DND-41 (cell line): ENCODE measurements at regions not wholly inside any gene's neighbourhood (a gene's known extent, or its start where the extent isn't known, plus 50 kb on each side); places are given as distances from the start of the nearest gene placed in this dataset.
"Not testable (repeated sequence)": the region's sequence is repeated elsewhere in the genome, so short reads cannot be mapped to it uniquely, and the experiment has no call there.

Experiments
- ATAC-seq: fragments of 200-7000 bp; cut with Tn5 transposase; 3 replicates; pipeline ENCODE4 v1.9.1; 2021; ENCODE audit warnings: low read depth; ENCODE audit not compliant: insufficient read depth
- DNase-seq: peaks from one replicate; pipeline ENCODE4 v3.0.0-alpha.2; 2020
- H2AFZ ChIP-seq: 2 replicates; pipeline ENCODE4 v1.6.0; 2012; ENCODE audit warnings: low read depth, low read length
- H3K27ac ChIP-seq: 2 replicates; pipeline ENCODE4 v1.5.1; 2012; ENCODE audit warnings: low read length, inconsistent platforms
- H3K27me3 ChIP-seq: fragments of 200-600 bp; sonication (generic); 2 replicates; pipeline ENCODE4 v1.6.0; 2012; ENCODE audit warnings: low read length, mild to moderate bottlenecking, inconsistent platforms; ENCODE audit not compliant: insufficient read depth, poor library complexity
- H3K36me3 ChIP-seq: 2 replicates; pipeline ENCODE4 v1.5.1; 2012; ENCODE audit warnings: low read length, inconsistent platforms; ENCODE audit not compliant: insufficient read depth
- H3K4me1 ChIP-seq: 2 replicates; pipeline ENCODE4 v1.5.1; 2012; ENCODE audit warnings: mild to moderate bottlenecking, low read length; ENCODE audit not compliant: insufficient read depth
- H3K4me2 ChIP-seq: 2 replicates; pipeline ENCODE4 v1.6.0; 2012; ENCODE audit warnings: mild to moderate bottlenecking, moderate library complexity, low read length, inconsistent platforms; ENCODE audit not compliant: insufficient read depth
- H3K4me3 ChIP-seq, 2 experiments: fragments of 200-600 bp in 1 of 2; shearing (Covaris generic) in 1 of 2; 2 replicates each; pipeline ENCODE4 v1.5.1; 2012 to 2016; ENCODE audit warnings: inconsistent platforms in 2 of 2, low read length in 2 of 2, mild to moderate bottlenecking in 2 of 2, low read depth in 1 of 2, moderate library complexity in 1 of 2
- H3K79me2 ChIP-seq: 2 replicates; pipeline ENCODE4 v1.6.0; 2012; ENCODE audit warnings: low read length, inconsistent platforms; ENCODE audit not compliant: insufficient read depth
- H3K9ac ChIP-seq: 2 replicates; pipeline ENCODE4 v1.6.0; 2012; ENCODE audit warnings: low read depth, mild to moderate bottlenecking, inconsistent platforms, low read length, moderate library complexity
- H3K9me3 ChIP-seq: 2 replicates; pipeline ENCODE4 v1.5.1; 2012; ENCODE audit warnings: low read length, moderate library complexity, mild to moderate bottlenecking, inconsistent platforms; ENCODE audit not compliant: insufficient read depth, severe bottlenecking
- H4K20me1 ChIP-seq: 2 replicates; pipeline ENCODE4 v1.6.0; 2012; ENCODE audit warnings: low read length; ENCODE audit not compliant: insufficient read depth

DNA sequence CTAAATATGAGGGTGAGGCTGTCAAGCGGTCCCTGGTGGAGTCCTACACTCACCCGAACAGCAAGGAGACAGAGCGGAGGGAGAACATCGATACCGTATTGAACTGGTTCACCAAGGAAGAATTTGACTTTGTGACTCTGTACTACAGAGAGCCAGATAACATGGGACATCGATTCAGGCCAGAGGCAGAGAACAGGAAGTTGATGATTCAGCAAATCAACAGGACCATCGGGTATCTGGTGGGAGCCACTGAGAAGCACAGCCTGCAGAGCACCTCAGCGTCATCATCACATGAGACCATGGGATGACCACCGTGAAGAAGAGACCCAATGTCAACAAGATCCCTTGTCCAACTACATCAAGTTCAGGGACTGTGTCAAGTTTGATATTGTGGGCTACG, 67.5 kb upstream of the ROPN1B start:
- DNase-seq, H3K4me1 ChIP-seq, H3K4me2 ChIP-seq, ATAC-seq, H3K4me3 ChIP-seq, H3K36me3 ChIP-seq, H3K9me3 ChIP-seq, H3K27me3 ChIP-seq, H4K20me1 ChIP-seq, H3K9ac ChIP-seq, H3K79me2 ChIP-seq, H2AFZ ChIP-seq, H3K27ac ChIP-seq: not testable (repeated sequence)

DNA sequence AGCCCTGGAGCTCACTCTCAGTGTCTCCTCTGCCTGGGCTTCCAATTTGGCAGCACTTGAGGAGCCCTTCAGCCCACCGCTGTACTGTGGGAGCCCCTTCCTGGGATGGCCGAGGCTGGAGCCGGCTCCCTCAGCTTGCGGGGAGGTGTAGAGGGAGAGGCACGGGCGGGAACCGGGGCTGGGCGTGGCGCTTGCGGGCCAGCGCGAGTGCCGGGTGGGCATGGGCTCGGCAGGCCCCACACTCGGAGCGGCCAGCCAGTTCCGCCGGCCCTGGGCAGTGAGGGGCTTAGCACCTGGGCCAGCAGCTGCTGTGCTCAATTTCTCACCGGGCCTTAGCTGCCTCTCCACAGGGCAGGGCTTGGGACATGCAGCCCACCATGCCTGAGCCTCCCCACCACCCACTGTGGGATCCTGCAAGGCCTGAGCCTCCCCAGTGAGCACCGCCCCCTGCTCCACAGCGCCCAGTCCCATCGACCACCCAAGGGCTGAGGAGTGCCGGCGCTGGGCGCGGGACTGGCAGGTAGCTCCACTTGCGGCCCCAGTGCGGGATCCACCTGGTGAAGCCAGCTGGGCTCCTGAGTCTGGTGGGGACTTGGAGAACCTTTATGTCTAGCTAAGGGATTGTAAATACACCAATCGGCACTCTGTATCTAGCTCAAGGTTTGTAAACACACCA, 65.1 kb upstream of the ROPN1B start:
- not testable (repeated sequence) for H3K9ac ChIP-seq, H3K9me3 ChIP-seq, H3K27ac ChIP-seq, H3K4me3 ChIP-seq, H3K4me1 ChIP-seq, H3K4me2 ChIP-seq, ATAC-seq, H3K27me3 ChIP-seq, DNase-seq, H4K20me1 ChIP-seq, H3K79me2 ChIP-seq, H2AFZ ChIP-seq, H3K36me3 ChIP-seq

DNA sequence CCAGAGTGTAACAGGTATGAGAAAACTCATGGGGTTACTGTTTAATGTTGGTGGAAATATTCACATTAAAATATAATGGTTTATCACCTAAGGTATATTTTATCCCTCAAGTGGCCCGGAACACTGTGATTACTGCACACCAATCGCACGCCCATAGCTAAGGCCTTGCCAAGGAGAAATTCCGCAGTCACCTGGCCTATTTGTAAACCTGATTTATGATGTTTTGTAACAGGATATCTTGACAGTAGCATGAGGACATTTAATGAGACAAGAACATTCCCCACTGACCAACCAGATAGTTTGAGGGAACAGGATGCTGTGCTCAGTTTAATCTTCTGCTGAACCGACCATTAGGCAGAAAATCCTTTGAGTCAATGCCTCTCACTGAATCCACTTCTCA, 61.7 kb upstream of the ROPN1B start:
- H3K27ac ChIP-seq, H3K4me2 ChIP-seq, H3K4me3 ChIP-seq, ATAC-seq, H3K4me1 ChIP-seq, H3K79me2 ChIP-seq, H3K9ac ChIP-seq, H3K9me3 ChIP-seq, DNase-seq, H2AFZ ChIP-seq, H3K36me3 ChIP-seq, H4K20me1 ChIP-seq, H3K27me3 ChIP-seq: not testable (repeated sequence)

DNA sequence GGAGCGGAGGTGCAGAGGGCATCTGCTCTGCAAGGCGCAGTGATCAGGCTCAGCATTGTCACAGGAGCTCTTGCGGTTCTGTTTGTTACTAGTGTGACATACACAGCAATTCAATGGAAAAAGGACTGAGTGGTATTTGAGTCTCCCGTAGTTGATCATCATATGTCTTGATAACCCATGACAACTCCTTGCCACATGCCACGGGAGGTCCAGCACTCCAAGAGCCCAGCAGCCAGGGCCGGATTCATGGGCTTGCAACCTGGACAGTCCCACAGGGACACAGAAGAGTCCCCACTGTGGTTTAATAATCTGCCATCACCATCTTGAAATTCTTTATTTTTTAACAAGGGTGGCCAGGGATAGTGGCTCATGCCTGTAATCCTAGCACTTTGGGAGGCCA, 58.1 kb upstream of the ROPN1B start:
- not testable (repeated sequence) for H3K4me3 ChIP-seq, H3K27me3 ChIP-seq, DNase-seq, ATAC-seq, H4K20me1 ChIP-seq, H3K27ac ChIP-seq, H3K9me3 ChIP-seq, H2AFZ ChIP-seq, H3K4me2 ChIP-seq, H3K4me1 ChIP-seq, H3K36me3 ChIP-seq, H3K79me2 ChIP-seq, H3K9ac ChIP-seq

- Histone ChIP-seq H2AFZ (peak overlapping the region; percentile 69), H3K4me1 (peaks cover 17% of the 10 kb centered on the region), H3K4me2 (peak overlapping the region; percentile 77), H3K4me3 (peak overlapping the region; percentile 20 to 61; a peak in 3 of 4 replicates), H3K9ac (peak overlapping the region; percentile 51)
- peak; percentile 18 for DNase-seq
- not testable (repeated sequence) for H3K36me3 ChIP-seq, H4K20me1 ChIP-seq, H3K27ac ChIP-seq, H3K79me2 ChIP-seq, H3K9me3 ChIP-seq, ATAC-seq, H3K27me3 ChIP-seq
Measured at GRCh38 chr3:125914608-125915436, 54.2 kb upstream of the ROPN1B start.

- not testable (repeated sequence) for DNase-seq, H3K79me2 ChIP-seq, H4K20me1 ChIP-seq, ATAC-seq, H3K36me3 ChIP-seq, H3K27ac ChIP-seq, H3K9me3 ChIP-seq, H3K27me3 ChIP-seq
- Histone ChIP-seq H3K4me3 (peak overlapping the region; percentile 20 to 61; a peak in 3 of 4 replicates), H3K4me1 (peaks cover 17% of the 10 kb centered on the region), H3K9ac (peak overlapping the region; percentile 51), H2AFZ (peak overlapping the region; percentile 69), H3K4me2 (peak overlapping the region; percentile 77)
Measured at GRCh38 chr3:125915437-125915787, 53.6 kb upstream of the ROPN1B start.

GRCh38 chr3:125915792-125916375, 53.1 kb upstream of the ROPN1B start:
- ATAC-seq (peak; percentile 78), DNase-seq (peak; percentile 100)
- not testable (repeated sequence) for H3K27me3 ChIP-seq, H3K9me3 ChIP-seq, H3K27ac ChIP-seq, H3K36me3 ChIP-seq, H3K79me2 ChIP-seq, H4K20me1 ChIP-seq
- peak overlapping the region; percentile 20 to 61; a peak in 3 of 4 replicates for H3K4me3 ChIP-seq
- H3K9ac ChIP-seq: peak overlapping the region; percentile 51
- peak overlapping the region; percentile 69 for H2AFZ ChIP-seq
- peak overlapping the region; percentile 77 for H3K4me2 ChIP-seq
- H3K4me1 ChIP-seq: peaks cover 17% of the 10 kb centered on the region
